Breast epithelium (tissue), 4 donors: ENCODE measurements at regions not wholly inside any gene's neighbourhood (a gene's known extent, or its start where the extent isn't known, plus 50 kb on each side); places are given as distances from the start of the nearest gene placed in this dataset.

Source experiments
- DNase-seq, 2 donors: peaks; one replicate each; pipeline ENCODE4 v3.0.0-alpha.2; 2019; ENCODE audit warnings: low spot score in 2 of 2
- H3K27ac ChIP-seq, 2 donors: fragments of 200-600 bp; sonication (generic) in 1 of 2; one replicate each; pipeline ENCODE4 v1.5.1; 2016 to 2019; ENCODE audit warnings: mild to moderate bottlenecking in 1 of 2
- H3K27me3 ChIP-seq, 2 donors: fragments of 200-600 bp; sonication (generic) in 1 of 2; one replicate each; pipeline versions ENCODE4 v1.5.1 to v1.6.0; 2017 to 2019; ENCODE audit warnings: control low read depth in 1 of 2, mild to moderate bottlenecking in 1 of 2
- H3K36me3 ChIP-seq: fragments of 200-600 bp; one replicate; pipeline ENCODE4 v1.5.1; 2019
- H3K4me1 ChIP-seq, 2 donors: fragments of 200-600 bp; sonication (generic); one replicate each; pipeline ENCODE4 v1.5.1; 2016 to 2019; ENCODE audit warnings: control low read depth in 1 of 2
- H3K4me3 ChIP-seq, 3 donors: fragments of 200-600 bp; sonication (generic); 1 replicate in 2 of 3; 2 replicates in 1 of 3; pipeline ENCODE4 v1.5.1; 2016 to 2019; ENCODE audit warnings: mild to moderate bottlenecking in 3 of 3, moderate library complexity in 2 of 3
- H3K9me3 ChIP-seq, 2 donors: fragments of 200-600 bp; sonication (generic) in 1 of 2; one replicate each; pipeline ENCODE4 v1.5.1; 2016 to 2019; ENCODE audit warnings: control low read depth in 1 of 2
- POLR2A ChIP-seq: fragments of 450-650 bp; IDR thresholded peaks from one replicate; pipeline ENCODE4 v1.6.1; 2016; ENCODE audit warnings: antibody characterized with exemption, mild to moderate bottlenecking, moderate library complexity
- POLR2AphosphoS5 ChIP-seq, 3 donors: sonication (generic); formaldehyde crosslinking; IDR thresholded peaks; one replicate each; pipeline ENCODE4 v1.6.1; 2017; ENCODE audit warnings: antibody characterized with exemption in 3 of 3
- intact Hi-C: fragments of 100-400 bp; cut with DNase I; formaldehyde crosslinking; loops from one replicate; pipeline ENCODE4 v1.15.1; 2023; ENCODE audit warnings: low total_unique reads
- TF ChIP-seq, protein P1 (sequence below), 3 donors: fragments of 450-650 bp; IDR thresholded peaks; one replicate each; pipeline ENCODE4 v1.5.1; 2016 to 2017; ENCODE audit warnings: antibody characterized with exemption in 3 of 3, mild to moderate bottlenecking in 3 of 3, moderate library complexity in 3 of 3

DNA sequence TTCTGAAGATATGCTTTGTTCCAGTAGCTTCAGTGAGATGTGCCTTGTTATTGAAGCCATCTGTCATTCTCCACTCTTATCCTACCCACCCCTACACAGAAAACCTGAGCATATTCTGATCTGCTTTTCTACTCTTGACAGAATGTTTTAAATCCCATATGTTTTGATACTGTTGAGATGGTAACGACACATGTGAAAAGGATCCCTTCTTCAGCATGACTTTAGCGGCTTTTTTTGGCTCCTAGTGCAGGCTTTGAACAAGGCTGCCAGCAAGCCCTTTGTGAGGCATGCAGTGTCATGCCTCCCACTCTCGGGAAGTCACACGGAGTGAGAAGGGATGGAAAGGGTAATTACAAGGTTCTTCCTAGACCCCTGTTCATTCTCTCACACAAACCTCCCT lies 228.8 kb upstream of the RGS6 start:
- Histone ChIP-seq H3K27ac (peak overlapping the region; percentile 46 to 57), H3K27me3 (no peaks in the 10 kb centered on the region), H3K4me1 (no peaks in the 10 kb centered on the region), H3K4me3 (no peak overlapping the region), H3K36me3 (no peaks in the 10 kb centered on the region), H3K9me3 (no peaks in the 10 kb centered on the region)
- TF ChIP-seq, protein P1, sequence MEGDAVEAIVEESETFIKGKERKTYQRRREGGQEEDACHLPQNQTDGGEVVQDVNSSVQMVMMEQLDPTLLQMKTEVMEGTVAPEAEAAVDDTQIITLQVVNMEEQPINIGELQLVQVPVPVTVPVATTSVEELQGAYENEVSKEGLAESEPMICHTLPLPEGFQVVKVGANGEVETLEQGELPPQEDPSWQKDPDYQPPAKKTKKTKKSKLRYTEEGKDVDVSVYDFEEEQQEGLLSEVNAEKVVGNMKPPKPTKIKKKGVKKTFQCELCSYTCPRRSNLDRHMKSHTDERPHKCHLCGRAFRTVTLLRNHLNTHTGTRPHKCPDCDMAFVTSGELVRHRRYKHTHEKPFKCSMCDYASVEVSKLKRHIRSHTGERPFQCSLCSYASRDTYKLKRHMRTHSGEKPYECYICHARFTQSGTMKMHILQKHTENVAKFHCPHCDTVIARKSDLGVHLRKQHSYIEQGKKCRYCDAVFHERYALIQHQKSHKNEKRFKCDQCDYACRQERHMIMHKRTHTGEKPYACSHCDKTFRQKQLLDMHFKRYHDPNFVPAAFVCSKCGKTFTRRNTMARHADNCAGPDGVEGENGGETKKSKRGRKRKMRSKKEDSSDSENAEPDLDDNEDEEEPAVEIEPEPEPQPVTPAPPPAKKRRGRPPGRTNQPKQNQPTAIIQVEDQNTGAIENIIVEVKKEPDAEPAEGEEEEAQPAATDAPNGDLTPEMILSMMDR (IDR thresholded peaks at IDR 0.05): no peak
- no peak for TF ChIP-seq POLR2A
- DNase-seq: peak in 1 of 2 donors; percentile 40
- intact Hi-C loops: no loop called here

DNA sequence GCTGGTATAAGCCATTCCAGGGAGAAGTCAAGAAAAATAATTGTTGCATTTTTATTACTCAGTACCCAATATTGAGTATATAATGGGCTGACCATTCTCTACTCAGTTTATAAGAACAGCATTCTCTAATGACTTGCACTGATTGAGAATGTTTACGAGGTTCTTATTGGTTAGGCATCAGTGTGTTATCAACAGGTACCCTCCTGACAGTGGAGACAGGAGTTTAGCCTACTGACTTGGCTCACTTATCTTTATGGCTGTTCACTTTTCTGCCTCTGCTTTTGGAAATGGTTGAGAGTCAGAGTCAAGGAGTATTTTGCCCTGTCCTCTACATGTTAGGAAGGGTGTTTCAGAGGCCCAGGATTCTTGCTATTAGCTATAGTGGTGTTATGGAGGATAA lies 228.0 kb upstream of the RGS6 start:
- Histone ChIP-seq H3K4me1 (no peaks in the 10 kb centered on the region), H3K9me3 (no peaks in the 10 kb centered on the region), H3K27me3 (no peaks in the 10 kb centered on the region), H3K36me3 (no peaks in the 10 kb centered on the region), H3K27ac (no peak overlapping the region), H3K4me3 (no peak overlapping the region)
- TF ChIP-seq POLR2A: no peak
- TF ChIP-seq, protein P1 (IDR thresholded peaks at IDR 0.05): no peak
- TF ChIP-seq POLR2AphosphoS5 (IDR thresholded peaks at IDR 0.05): no peak
- no peak for DNase-seq
- intact Hi-C loops: no loop called here

DNA sequence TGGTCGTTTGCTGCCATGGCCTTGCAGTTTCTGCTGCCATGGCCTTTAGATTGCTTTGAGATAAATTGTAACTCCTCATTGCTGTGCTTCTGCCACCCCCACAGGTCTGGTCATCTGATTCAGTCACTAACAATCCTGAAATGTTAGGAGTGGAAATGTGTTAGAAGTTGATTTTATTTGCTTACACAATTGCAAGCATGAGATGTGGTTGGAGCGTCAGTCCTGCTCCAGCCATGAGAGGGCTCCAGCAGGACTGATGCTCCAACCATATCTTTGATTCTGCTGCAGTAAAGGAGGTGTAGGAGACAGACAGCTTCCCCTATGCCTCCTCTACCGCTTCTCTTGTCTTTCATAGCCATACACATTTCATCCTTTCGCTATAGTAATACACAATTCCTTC lies 226.8 kb upstream of the RGS6 start:
- Histone ChIP-seq H3K36me3 (no peaks in the 10 kb centered on the region), H3K27me3 (no peaks in the 10 kb centered on the region), H3K27ac (no peak overlapping the region), H3K4me3 (no peak overlapping the region), H3K9me3 (no peaks in the 10 kb centered on the region), H3K4me1 (no peaks in the 10 kb centered on the region)
- intact Hi-C loops: no loop called here
- no peak for TF ChIP-seq POLR2AphosphoS5 (IDR thresholded peaks at IDR 0.05)
- no peak for TF ChIP-seq POLR2A
- TF ChIP-seq, protein P1 (IDR thresholded peaks at IDR 0.05): no peak
- DNase-seq: no peak

DNA sequence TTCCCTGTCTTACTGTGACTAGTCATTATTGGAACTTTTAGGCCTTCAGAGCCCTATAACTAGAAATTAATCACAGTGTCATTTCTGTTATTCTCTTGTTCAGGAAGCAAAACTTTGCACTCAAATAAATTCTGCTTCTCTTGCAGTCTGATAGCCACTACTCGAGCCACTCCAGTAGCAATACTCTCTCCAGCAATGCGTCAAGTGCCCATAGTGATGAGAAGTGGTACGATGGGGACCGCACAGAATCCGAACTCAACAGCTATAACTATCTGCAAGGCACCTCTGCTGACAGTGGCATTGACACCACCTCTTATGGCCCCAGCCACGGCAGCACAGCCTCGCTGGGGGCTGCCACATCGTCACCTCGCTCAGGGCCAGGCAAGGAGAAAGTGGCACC lies 223.2 kb upstream of the RGS6 start:
- Histone ChIP-seq H3K27ac (no peak overlapping the region), H3K4me3 (no peak overlapping the region), H3K27me3 (no peaks in the 10 kb centered on the region), H3K36me3 (no peaks in the 10 kb centered on the region), H3K9me3 (no peaks in the 10 kb centered on the region), H3K4me1 (no peaks in the 10 kb centered on the region)
- DNase-seq: no peak
- TF ChIP-seq POLR2A (no peak), POLR2AphosphoS5 (IDR thresholded peaks at IDR 0.05) (no peak)
- TF ChIP-seq, protein P1 (IDR thresholded peaks at IDR 0.05): no peak
- intact Hi-C loops: no loop called here

DNA sequence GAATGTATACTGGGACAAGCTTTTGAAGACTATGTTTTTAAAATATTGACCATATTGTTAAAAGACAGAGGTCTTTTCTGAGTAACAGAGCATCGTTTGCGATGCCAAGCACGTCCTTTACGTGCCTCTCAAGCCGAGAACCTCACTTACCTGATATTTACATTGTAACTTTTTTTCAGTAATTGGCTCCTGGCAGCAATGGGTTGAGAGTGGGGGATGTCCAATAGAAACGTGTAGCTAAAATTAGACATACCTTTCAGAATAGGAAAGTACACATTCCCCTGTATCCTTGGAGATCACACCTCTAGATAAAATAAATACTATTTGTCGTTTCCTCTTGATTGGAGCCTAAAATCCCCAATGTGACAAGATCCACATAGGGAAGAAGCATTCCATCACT lies 222.2 kb upstream of the RGS6 start:
- Histone ChIP-seq H3K4me1 (no peaks in the 10 kb centered on the region), H3K4me3 (no peak overlapping the region), H3K9me3 (no peaks in the 10 kb centered on the region), H3K27me3 (no peaks in the 10 kb centered on the region), H3K27ac (peak overlapping the region in 1 of 2 donors; percentile 8), H3K36me3 (no peaks in the 10 kb centered on the region)
- intact Hi-C loops: no loop called here
- DNase-seq: no peak
- TF ChIP-seq POLR2A: no peak

DNA sequence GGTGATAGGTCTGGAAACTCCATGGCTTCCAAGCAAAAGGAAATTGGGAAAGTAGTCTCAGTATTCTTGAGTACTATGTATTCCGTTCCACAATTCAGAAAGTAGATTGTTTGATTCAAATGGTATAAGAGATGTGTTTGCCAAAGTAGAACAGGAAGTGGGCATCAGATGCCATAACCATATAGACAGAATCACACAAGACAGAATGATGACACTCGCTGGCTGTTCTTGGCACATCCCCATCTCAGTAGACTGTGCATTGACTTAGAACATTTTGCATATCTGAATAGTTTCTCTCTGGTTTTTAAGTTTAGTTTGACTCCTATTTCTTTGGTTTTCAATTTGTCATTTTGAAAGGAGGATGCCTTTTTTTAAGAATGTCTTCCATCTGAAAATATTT lies 221.1 kb upstream of the RGS6 start:
- Histone ChIP-seq H3K27ac (peak overlapping the region; percentile 18 to 66), H3K27me3 (no peaks in the 10 kb centered on the region), H3K9me3 (no peaks in the 10 kb centered on the region), H3K4me3 (no peak overlapping the region), H3K36me3 (no peaks in the 10 kb centered on the region), H3K4me1 (no peaks in the 10 kb centered on the region)
- intact Hi-C loops: no loop called here
- TF ChIP-seq POLR2A (no peak), POLR2AphosphoS5 (IDR thresholded peaks at IDR 0.05) (no peak)
- TF ChIP-seq, protein P1 (IDR thresholded peaks at IDR 0.05): no peak
- no peak for DNase-seq
